Endothelial cell of umbilical vein (primary cell): ENCODE measurements at regions not wholly inside any gene's neighbourhood (a gene's known extent, or its start where the extent isn't known, plus 50 kb on each side); places are given as distances from the start of the nearest gene placed in this dataset.

Experiments
- BruUV-seq: library from RNA; stranded (reverse); fragments of 400-500 nt; replicated peaks from 2 replicates; lab custom pipeline; 2021; lab: Mats Ljungman, UMichigan
- CTCF ChIA-PET: fragments of 300-600, 350-600 bp; sonication (Branson Sonifier 250); formaldehyde crosslinking; loops from one replicate; lab custom pipeline; 2021; ENCODE audit warnings: antibody characterized with exemption, inconsistent platforms; lab: Charles Lee
- POLR2A ChIA-PET: fragments of 300-600, 350-600 bp; sonication (Branson Sonifier 250); formaldehyde crosslinking; loops from one replicate; lab custom pipeline; 2021; ENCODE audit warnings: antibody characterized with exemption, inconsistent platforms; lab: Charles Lee
- DNase-seq: peaks from one replicate; pipeline ENCODE4 v3.0.0-alpha.2; 2011; ENCODE audit warnings: low read depth, low spot score
- FAIRE-seq: peaks from 2 replicates; lab custom pipeline; 2011; peaks lifted over from hg19 to GRCh38; lab: Jason Lieb, UNC
- H2AFZ ChIP-seq: 2 replicates; pipeline ENCODE4 v1.6.0; 2012; ENCODE audit warnings: low read depth, low read length, control low read depth, inconsistent platforms
- H3K27ac ChIP-seq: 2 replicates; pipeline ENCODE4 v1.5.1; 2011; ENCODE audit warnings: low read depth, mild to moderate bottlenecking, control low read depth, low read length, moderate library complexity; ENCODE audit not compliant: insufficient read depth
- H3K27me3 ChIP-seq, 2 experiments: 2 replicates each; pipeline versions ENCODE4 v1.6.0 to v1.6.1; 2011; ENCODE audit warnings: low read length in 2 of 2, mixed read lengths in 1 of 2; ENCODE audit not compliant: control insufficient read depth in 2 of 2, insufficient read depth in 2 of 2
- H3K36me3 ChIP-seq, 2 experiments: 2 replicates in 1 of 2; 3 replicates in 1 of 2; pipeline ENCODE4 v1.5.1; 2011; ENCODE audit warnings: low read length in 2 of 2, mild to moderate bottlenecking in 1 of 2, moderate library complexity in 1 of 2; ENCODE audit not compliant: control insufficient read depth in 2 of 2, insufficient read depth in 2 of 2; ENCODE audit errors: extremely low read depth in 1 of 2
- H3K4me1 ChIP-seq: 3 replicates; pipeline ENCODE4 v1.5.1; 2011; ENCODE audit warnings: mild to moderate bottlenecking, low read length; ENCODE audit not compliant: control insufficient read depth, insufficient read depth; ENCODE audit errors: extremely low read depth
- H3K4me2 ChIP-seq: 2 replicates; pipeline ENCODE4 v1.6.1; 2011; ENCODE audit warnings: low read length, control low read depth, mixed read lengths; ENCODE audit not compliant: insufficient read depth
- H3K4me3 ChIP-seq, 3 experiments: fragments of 200-600 bp in 1 of 3; sonication (generic), shearing (Covaris generic) in 1 of 3; replicated peaks in 1 of 3; 2 replicates each; pipeline ENCODE4 v1.5.1; 2011 to 2016; ENCODE audit warnings: control low read depth in 3 of 3, low read length in 3 of 3, mild to moderate bottlenecking in 2 of 3, inconsistent platforms in 1 of 3, low read depth in 1 of 3, moderate library complexity in 1 of 3; ENCODE audit not compliant: insufficient read depth in 1 of 3
- H3K79me2 ChIP-seq: 2 replicates; pipeline ENCODE4 v1.6.0; 2012; ENCODE audit warnings: low read length, inconsistent platforms; ENCODE audit not compliant: control insufficient read depth, insufficient read depth
- H3K9ac ChIP-seq: replicated peaks from 2 replicates; pipeline ENCODE3; 2011; ENCODE audit warnings: low read length, control low read depth; ENCODE audit not compliant: insufficient read depth; ENCODE audit errors: extremely low read depth
- H3K9me1 ChIP-seq: replicated peaks from 3 replicates; pipeline ENCODE4 v1.6.0; 2011; ENCODE audit warnings: mild to moderate bottlenecking, low read length; ENCODE audit not compliant: control insufficient read depth, insufficient read depth; ENCODE audit errors: extremely low read depth
- H3K9me3 ChIP-seq: replicated peaks from 2 replicates; pipeline ENCODE4 v1.5.1; 2012; ENCODE audit warnings: low read length, inconsistent platforms; ENCODE audit not compliant: control insufficient read depth, insufficient read depth
- H4K20me1 ChIP-seq: replicated peaks from 2 replicates; pipeline ENCODE3; 2011; ENCODE audit warnings: mild to moderate bottlenecking, low read length; ENCODE audit not compliant: control insufficient read depth, insufficient read depth; ENCODE audit errors: extremely low read depth
- CTCF ChIP-seq, 2 donors: IDR thresholded peaks; 1 replicate in 1 of 2; 2 replicates in 1 of 2; pipeline ENCODE4 v1.5.1; 2011; ENCODE audit warnings: low read length in 2 of 2, mild to moderate bottlenecking in 2 of 2, moderate library complexity in 2 of 2, control low read depth in 1 of 2, inconsistent platforms in 1 of 2, low read depth in 1 of 2; ENCODE audit not compliant: insufficient read depth in 1 of 2; ENCODE audit errors: extremely low read depth in 1 of 2
- EZH2 ChIP-seq: IDR thresholded peaks from 2 replicates; pipeline ENCODE4 v1.6.1; 2012; ENCODE audit warnings: borderline replicate concordance, low read depth, mild to moderate bottlenecking, moderate library complexity, low read length, inconsistent platforms; ENCODE audit not compliant: severe bottlenecking
- FOS ChIP-seq: IDR thresholded peaks from 2 replicates; pipeline ENCODE4 v1.6.1; 2011; ENCODE audit warnings: mild to moderate bottlenecking, low read length, moderate library complexity, borderline replicate concordance; ENCODE audit not compliant: insufficient read depth
- GATA2 ChIP-seq: IDR thresholded peaks from 2 replicates; pipeline ENCODE4 v1.7.0; 2011; ENCODE audit warnings: low read depth, mild to moderate bottlenecking, moderate library complexity, mixed read lengths, low read length; ENCODE audit not compliant: insufficient read length, insufficient read depth
- JUN ChIP-seq: IDR thresholded peaks from 2 replicates; pipeline ENCODE4 v1.6.1; 2011; ENCODE audit warnings: borderline replicate concordance, low read depth; ENCODE audit not compliant: insufficient read length, insufficient read depth
- MAX ChIP-seq: IDR thresholded peaks from 2 replicates; pipeline ENCODE4 v1.6.1; 2011; ENCODE audit not compliant: insufficient read depth, insufficient read length
- MYC ChIP-seq: IDR thresholded peaks from one replicate; pipeline ENCODE4 v1.6.1; 2011; ENCODE audit warnings: mild to moderate bottlenecking, low read depth, low read length
- POLR2A ChIP-seq: IDR thresholded peaks from 2 replicates; pipeline ENCODE4 v1.6.1; 2012; ENCODE audit warnings: low read depth, mild to moderate bottlenecking, control low read depth, low read length
- POLR2AphosphoS5 ChIP-seq: IDR thresholded peaks from 2 replicates; pipeline ENCODE4 v1.6.1; 2012; ENCODE audit warnings: low read depth, mild to moderate bottlenecking, control low read depth, low read length, moderate library complexity; ENCODE audit not compliant: insufficient read depth
- dilution Hi-C: fragments of 300-500 bp; cut with MboI; formaldehyde crosslinking; loops from one replicate; pipeline ENCODE4 v1.15.0; 2019; ENCODE audit warnings: low sequenced_read_pairs; ENCODE audit not compliant: extremely low pct_ligation_motif_present
- intact Hi-C: fragments of 100-400 bp; cut with micrococcal nuclease; formaldehyde crosslinking; loops from one replicate; pipeline ENCODE4 v1.10.0; 2022

- dilution Hi-C loops (no loop called here), intact Hi-C loops (no loop called here)
- Histone ChIP-seq H3K27ac (no peak overlapping the region), H4K20me1 (no peaks in the 10 kb centered on the region), H2AFZ (no peak overlapping the region), H3K27me3 (no peaks in the 10 kb centered on the region), H3K9me3 (no peaks in the 10 kb centered on the region), H3K9me1 (no peaks in the 10 kb centered on the region), H3K4me1 (no peaks in the 10 kb centered on the region), H3K36me3 (no peaks in the 10 kb centered on the region), H3K79me2 (no peaks in the 10 kb centered on the region), H3K9ac (no peak overlapping the region), H3K4me2 (no peak overlapping the region), H3K4me3 (no peak overlapping the region)
- ChIA-PET POLR2A (no interaction called here), CTCF (no interaction called here)
- no peak for DNase-seq
- no peak for FAIRE-seq
- TF ChIP-seq POLR2AphosphoS5 (no peak), JUN (no peak)
- BruUV-seq: no TSS peak
Observed at GRCh38 chr11:37612146-37612545, 1014.1 kb upstream of the RAG2 start.

- Histone ChIP-seq H2AFZ (no peak overlapping the region), H3K9ac (no peak overlapping the region), H3K27me3 (no peaks in the 10 kb centered on the region), H4K20me1 (no peaks in the 10 kb centered on the region), H3K36me3 (no peaks in the 10 kb centered on the region), H3K79me2 (no peaks in the 10 kb centered on the region), H3K4me1 (no peaks in the 10 kb centered on the region), H3K4me3 (no peak overlapping the region), H3K9me1 (no peaks in the 10 kb centered on the region), H3K9me3 (no peaks in the 10 kb centered on the region), H3K27ac (no peak overlapping the region), H3K4me2 (no peak overlapping the region)
- BruUV-seq: no TSS peak
- TF ChIP-seq JUN (no peak), POLR2AphosphoS5 (no peak), FOS (no peak), GATA2 (no peak), CTCF (IDR thresholded peaks at IDR 0.05; ENCODE audit: extremely low read depth in 1 of 2, insufficient read depth in 1 of 2, low read depth in 1 of 2, low read length in 2 of 2) (no peak), EZH2 (no peak), MYC (no peak), POLR2A (no peak), MAX (no peak)
- POLR2A ChIA-PET: no interaction called here
- no peak for FAIRE-seq
- CTCF ChIA-PET: no interaction called here
- dilution Hi-C loops (no loop called here), intact Hi-C loops (no loop called here)
- no peak for DNase-seq
Observed at GRCh38 chr11:37605229-37605628, 1007.2 kb upstream of the RAG2 start.
